ENCODE measurements at regions not wholly inside any gene's neighbourhood (a gene's known extent, or its start where the extent isn't known, plus 50 kb on each side); places are given as distances from the start of the nearest gene placed in this dataset.
A peak's percentile ranks its signal among the peaks of the same experiment; 100 is the strongest.
"Not testable (repeated sequence)": the region's sequence is repeated elsewhere in the genome, so short reads cannot be mapped to it uniquely, and the experiment has no call there.

GRCh38 chr17:31746884-31747495, 112.1 kb downstream of the COPRS start:
- DNase-seq = no peak

DNA sequence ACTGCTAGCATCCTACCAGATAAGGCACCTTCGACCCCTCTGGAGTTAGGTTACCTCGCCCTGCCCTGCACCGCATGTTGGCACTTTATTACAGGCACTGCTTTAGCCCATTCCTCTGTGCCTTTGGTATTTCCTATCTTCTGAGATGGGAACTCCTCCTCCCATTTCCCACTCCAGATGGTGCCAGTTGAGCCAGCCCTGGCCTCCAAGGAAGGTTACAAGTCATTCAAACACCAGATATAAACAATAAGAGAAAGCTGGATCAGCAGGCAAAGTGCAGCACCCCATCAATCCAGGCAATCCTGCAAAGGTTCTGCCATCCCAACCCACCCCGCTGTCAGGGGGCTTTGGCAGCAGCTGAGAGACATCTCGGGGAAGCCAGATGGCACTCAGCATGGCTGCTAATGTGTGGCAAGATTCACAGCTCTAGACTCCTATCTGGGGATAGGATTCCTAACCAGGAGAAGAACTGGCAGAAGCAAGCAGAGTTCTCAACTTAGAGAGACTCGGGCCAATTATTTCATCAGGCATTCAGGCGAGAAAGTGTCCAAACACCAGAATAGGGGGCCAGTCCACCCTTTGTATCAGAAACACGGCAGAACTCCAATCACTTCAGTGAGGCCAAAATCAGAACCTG, 113.0 kb downstream of the COPRS start:
- DNase-seq = no peak

DNA sequence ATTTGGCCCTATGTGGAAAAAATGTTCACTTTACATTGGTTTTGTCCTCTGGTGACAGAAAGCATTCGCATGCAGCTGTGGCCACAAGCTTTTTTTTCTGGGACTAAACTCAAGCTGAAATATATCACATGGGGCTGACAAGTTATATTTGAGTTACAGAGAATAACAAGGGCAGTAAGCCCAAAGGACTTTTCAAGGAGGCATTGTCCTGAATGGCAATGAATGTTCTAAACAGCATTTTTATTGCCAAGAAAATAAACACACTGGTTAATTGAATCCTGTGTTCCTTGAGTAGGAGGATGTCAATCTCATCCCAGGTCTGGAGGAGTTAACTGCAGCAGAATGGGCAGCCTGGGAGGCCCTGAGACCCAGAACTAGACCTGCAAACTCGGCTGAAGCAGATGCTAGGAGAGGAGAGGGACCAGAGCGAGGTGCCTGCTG, 114.5 kb downstream of the COPRS start:
- no peak for DNase-seq

- DNase-seq = no peak
Observed at GRCh38 chr17:31743797-31744196, 115.2 kb downstream of the COPRS start.

DNA sequence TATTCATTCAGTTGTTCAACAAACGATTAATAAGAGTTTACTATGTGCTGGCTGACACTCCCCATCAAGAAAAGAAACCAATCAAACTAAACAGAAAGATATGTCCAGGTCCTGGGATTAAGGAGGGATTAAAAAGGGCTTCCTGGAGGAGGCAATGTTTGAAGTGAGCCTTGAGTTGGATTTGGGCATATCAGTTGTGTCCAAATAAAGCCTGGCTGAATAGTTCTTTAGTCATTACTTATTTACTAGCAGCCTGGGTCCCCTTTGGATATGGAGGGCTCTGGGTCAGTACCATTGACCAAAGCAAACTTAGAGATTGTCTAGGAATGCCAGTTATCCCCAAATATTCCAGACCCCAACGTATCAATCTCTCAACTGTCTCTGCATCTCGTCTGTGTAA, 117.7 kb downstream of the COPRS start:
- DNase-seq = no peak

DNA sequence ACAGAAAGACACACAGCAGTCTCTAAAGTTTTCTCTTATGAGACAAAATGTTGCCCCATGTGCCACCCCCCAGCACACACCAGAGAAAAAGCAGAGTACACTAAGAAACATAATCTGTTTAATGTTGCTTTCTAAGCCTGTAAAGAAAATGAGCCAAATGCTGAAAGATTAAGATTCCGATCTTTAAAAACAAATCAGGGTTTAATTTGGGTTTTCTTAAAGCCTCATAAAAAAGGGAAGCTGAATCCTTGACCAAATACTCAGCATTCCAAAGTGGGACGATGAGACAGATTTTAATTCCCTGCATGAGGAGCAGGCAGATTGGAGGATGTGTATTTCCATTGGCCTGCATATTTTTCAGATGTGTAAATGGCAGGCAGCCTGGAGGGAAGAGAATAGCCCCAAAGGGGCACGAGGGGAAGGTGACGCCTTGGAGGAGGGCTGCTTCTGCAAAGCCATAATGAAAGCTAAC, 118.4 kb downstream of the COPRS start:
- DNase-seq = no peak

DNA sequence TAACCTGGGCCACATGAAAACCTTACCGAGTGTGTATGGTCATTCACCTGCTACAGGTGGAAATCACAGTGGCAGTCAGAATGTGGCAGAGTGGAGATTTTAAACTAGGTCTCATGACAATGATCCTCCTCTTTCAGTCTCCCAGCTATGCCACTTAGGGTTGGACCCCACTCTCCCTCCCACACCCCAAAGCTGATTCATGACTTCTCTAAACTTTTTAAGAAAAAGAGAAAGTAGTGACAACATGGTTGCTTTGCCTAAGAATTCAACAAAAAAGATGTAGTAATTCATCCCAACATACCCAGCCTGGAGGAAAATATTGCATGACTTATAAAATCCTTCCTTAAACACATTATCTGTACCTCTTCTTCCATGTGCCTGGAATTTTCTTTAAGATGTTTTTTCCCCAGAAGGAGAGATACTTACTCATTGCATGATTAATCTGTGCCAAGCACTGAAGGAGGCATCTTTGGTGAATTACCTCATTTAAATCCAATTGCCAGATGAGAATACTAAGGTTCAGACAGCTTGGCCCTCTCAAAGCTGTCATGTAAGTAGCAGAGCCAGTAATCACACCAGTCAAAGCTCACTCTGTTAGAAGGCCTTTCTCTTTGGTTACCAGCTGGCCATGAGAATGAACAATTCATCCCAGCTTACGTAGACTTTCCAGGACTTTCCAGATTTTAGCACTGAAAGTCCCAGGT, 119.9 kb downstream of the COPRS start:
- no peak for DNase-seq

DNA sequence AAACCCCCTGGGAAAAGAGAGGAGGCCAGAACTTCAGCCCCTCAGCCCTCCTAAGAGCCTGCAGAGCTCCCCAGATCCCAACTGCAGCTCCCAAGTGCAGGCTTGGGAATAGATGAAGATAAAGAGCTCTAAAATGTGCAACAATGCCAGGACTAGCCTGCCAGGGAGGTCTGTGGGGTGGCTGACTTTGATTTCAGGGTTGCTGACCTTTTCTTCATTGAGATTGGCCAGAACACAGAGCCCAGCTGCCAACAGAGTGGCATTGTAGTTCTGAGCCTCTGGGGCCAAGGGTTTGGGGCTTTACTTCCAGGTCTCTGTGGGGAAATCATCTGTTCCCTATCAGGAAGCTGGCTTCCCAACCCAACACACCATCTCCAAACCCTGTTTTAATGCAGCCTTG, 120.6 kb downstream of the COPRS start:
- no peak for DNase-seq

- no peak for DNase-seq
Observed at GRCh38 chr17:31738067-31738466, 121.0 kb downstream of the COPRS start.

DNA sequence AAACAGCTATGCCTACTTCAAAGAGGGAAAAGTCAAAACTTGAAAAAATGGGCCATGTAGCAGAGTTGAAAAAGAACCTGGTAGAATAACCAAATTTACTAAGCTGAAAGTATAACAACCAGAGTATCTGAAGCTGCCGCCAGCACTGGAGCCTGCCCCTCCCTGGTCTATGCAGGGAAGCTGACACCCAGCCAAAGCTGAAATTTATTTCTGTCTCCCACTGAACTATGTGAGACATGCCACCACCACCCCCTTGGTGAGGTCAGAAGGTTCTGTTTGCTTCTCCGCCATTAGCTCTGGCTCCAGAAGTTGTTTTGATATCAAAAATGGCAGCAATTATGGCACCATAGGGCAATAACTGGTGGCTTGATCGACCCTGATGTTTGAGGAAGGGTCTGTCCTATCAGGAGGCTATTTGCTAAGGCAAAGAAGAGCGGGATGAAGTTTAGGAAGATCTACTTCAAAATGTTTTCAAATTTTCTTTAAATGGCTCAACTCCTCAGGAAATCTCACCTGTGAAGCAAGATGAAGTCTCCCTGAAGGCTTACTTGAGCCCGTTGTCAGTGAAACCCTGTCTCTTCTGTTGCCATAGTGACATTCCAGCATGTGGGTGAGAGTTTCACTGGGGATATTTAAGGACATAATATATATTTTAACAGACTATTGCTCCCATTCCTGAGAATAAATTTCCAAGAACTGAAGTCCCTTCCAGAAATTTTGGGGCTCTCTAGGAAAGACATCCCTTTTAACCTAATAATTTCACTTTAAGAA, 122.0 kb downstream of the COPRS start:
- DNase-seq = no peak

GRCh38 chr17:31733326-31733725, 125.7 kb downstream of the COPRS start:
- peak in 1 of 2 experiments; percentile 15 for DNase-seq

GRCh38 chr17:31731585-31732154, 127.4 kb downstream of the COPRS start:
- DNase-seq = not testable (repeated sequence)

- no peak for DNase-seq
Observed at GRCh38 chr17:31731118-31731517, 127.9 kb downstream of the COPRS start.

GRCh38 chr17:31726980-31727427, 132.0 kb downstream of the COPRS start:
- DNase-seq = no peak

DNA sequence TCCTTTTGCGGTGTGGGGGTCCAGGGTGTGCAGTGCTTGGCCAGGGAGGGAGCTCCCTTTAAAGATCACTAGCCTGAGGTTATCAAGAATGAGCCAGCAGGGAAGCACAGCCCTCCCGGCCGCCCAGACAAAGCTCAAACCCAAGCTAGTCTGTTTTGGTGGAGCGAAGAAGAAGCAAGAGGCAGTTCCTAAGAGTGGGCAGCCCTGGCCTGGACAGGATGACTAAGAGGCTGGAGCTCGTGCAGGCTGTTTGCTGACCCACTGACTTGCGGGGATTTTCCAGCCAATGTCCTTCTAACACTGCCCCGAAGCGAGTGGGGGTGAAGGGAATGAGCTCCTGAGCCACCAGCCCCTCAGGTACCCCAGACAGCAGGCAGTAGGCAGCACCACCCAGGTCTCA, 134.4 kb downstream of the COPRS start:
- no peak for DNase-seq

DNA sequence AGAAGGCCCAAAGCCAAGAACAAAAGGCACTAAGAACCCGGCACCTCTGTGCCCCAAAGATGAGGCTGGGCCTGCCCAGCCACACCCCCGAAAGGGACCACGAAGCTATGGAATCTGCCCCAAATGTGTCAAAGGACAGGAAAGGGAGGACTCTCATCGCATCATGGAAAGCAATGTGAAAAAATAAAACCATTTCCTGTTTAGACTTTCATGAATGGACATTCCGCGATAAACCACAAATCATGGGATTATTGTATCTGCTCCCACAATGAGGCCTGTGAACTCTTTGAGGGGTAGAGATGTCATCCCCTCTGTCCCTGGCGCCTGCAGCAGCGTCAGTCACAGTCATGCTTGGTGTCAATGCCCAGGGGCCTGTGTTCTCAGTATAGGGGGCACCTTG, 135.0 kb downstream of the COPRS start:
- no peak for DNase-seq

DNA sequence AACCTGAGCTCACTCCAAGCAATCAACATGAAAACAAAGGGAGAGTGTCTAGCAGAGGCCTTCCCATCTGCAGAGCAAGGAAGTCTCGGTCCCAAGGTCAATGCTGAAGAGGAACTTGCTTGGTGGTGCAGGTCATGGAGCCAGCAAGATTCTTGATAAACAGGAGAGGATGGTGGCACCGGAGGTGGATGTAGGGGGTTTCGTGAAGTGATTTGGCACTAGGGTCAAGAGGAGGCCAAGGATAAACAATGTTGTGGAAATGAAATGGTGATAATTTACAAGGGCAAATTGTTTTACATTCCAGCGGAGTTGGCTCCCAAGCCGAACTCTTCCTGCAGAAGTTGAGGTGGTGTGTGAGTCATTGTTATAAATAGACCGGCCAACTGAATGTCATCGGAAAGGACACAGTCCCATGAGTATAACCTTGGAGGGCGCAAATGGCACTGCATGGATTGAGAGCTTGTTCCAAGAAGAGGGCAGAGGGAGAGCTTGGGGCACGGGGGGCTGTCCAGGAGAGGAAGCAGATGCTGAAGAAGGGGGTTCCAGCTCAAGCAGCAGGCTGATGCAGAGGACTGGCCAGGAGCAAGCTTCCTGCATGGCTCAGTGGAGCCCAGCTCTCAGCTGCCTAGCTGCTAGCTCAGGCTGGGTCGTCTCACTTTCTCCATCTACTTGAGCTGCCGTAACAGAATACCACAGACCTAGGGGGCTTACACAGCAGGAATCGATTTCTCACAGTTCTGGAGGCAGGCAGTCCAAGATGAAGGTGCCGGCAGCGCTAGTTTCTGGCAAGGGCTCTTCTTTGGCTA, 136.6 kb downstream of the COPRS start:
- DNase-seq = no peak

DNA sequence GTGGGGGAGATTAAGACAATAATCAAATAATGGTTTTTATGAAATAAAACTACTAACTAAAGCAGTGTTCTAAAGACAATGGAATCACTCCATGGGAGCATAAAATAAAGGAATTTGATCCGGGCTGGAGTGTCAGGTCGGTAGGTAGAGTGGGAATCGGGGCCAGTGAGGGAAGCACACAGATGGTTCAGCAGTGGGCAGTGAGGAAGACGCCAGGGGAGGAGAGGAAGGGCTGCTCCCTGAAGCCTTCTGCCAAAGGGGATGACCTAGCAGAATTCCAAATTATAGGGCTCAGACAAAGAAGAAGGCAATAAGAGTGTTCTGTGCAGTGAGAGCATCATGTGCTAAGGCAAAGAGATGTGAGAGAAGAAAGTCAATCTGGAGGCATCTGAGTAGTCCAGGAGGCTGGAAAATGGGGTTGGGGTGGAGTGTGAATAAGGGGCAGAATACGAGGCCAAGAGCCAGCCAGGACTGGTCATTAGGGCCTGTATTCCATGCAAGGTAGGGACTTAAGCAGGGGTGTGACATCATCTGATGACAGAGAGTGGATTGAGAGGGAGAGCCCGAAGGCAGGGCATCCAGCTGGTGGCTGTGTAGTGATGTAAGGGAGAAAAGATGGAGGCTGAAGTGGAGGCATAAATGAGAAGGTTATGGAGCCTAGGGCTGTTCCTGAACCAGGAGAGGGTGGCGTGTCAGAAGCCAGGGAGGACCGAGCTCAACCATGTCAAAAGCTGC, 137.6 kb downstream of the COPRS start:
- DNase-seq = no peak

DNA sequence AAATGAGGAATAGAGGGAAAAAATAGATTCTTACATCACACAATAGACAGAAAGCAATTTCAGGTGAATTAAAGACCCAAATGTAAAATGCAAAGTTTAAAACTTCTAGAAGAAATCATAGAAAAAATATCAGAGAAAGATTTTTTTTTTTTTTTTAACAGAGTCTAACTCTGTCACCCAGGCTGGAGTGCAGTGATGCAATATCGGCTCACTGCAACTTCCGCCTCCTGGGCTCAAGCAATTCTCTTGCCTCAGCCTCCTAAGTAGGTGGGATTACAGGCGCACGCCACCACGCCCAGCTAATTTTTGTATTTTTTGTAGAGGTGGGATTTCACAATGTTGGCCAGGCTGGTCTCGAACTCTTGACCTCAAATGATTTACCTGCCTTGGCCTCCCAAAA, 141.8 kb downstream of the COPRS start:
- DNase-seq = not testable (repeated sequence)

DNA sequence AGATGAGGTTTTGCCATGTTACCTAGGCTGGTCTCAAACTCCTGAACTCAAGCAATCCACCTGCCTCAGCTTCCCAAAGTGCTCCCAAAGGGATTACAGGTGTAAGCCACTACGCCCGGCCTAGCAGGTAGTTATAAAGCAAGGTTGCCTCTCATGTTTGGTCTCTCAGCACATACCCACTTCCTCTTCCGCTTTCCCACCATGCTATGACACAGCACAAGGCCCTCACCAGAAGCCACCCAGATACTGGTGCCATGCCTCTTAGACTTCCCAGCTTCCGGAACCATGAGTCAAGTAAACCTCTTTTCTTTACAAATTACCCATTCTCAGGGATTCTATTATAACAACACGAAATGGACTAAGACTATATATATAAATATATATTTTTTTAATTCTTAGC, 143.6 kb downstream of the COPRS start:
- no peak for DNase-seq

DNA sequence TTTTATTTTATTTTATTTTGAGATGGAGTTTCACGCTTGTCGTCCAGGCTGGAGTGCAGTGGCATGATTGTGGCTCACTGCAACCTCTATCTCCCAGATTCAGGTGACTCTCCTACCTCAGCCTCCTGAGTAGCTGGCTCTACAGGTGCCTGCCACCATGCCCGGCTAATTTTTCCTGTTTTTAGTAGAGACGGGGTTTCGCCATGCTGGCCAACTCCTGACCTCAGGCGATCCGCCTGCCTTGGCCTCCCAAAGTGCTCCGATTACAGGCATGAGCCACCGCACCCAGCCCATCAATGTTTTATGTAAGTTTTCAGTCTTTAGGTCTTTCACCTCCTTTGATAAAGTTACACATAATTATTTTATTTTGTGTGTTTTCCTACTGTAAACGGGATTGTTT, 154.6 kb downstream of the COPRS start:
- no peak for DNase-seq

Data from NCI-H526 (cell line).